SK-N-SH treated with all-trans-retinoic acid at 6 μM for 48 hours (cell line): ENCODE measurements at regions not wholly inside any gene's neighbourhood (a gene's known extent, or its start where the extent isn't known, plus 50 kb on each side); places are given as distances from the start of the nearest gene placed in this dataset.
"Not testable (repeated sequence)": the region's sequence is repeated elsewhere in the genome, so short reads cannot be mapped to it uniquely, and the experiment has no call there.

Experiments used
- ATAC-seq: fragments of 200-7000 bp; cut with Tn5 transposase; 3 replicates; pipeline ENCODE4 v1.9.1; 2020; ENCODE audit warnings: mild to moderate bottlenecking, moderate library complexity
- ARNTL ChIP-seq: fragments of 450-650 bp; formaldehyde crosslinking; IDR thresholded peaks from 2 replicates; pipeline ENCODE4 v1.5.0; 2020; ENCODE audit warnings: low read depth, mild to moderate bottlenecking, moderate library complexity, borderline replicate concordance
- CREB5 ChIP-seq: fragments of 250-450 bp; sonication (Bioruptor Pico); IDR thresholded peaks from 2 replicates; pipeline ENCODE4 v1.5.1; 2020; ENCODE audit warnings: low read depth, mild to moderate bottlenecking, moderate library complexity
- CSDC2 ChIP-seq: fragments of 250-450 bp; sonication (Bioruptor Pico); IDR thresholded peaks from 2 replicates; pipeline ENCODE4 v1.5.0; 2020; ENCODE audit warnings: mild to moderate bottlenecking, moderate library complexity
- CSRNP3 ChIP-seq: fragments of 250-450 bp; sonication (Bioruptor Pico); IDR thresholded peaks from 2 replicates; pipeline ENCODE4 v1.5.1; 2021; ENCODE audit warnings: mild to moderate bottlenecking, moderate library complexity
- ESRRG ChIP-seq: fragments of 250-450 bp; sonication (Bioruptor Pico); IDR thresholded peaks from 2 replicates; pipeline ENCODE4 v1.6.1; 2021; ENCODE audit warnings: mild to moderate bottlenecking
- GLIS3 ChIP-seq: fragments of 250-450 bp; sonication (Bioruptor Pico); IDR thresholded peaks from 2 replicates; pipeline ENCODE4 v1.5.0; 2020; ENCODE audit warnings: mild to moderate bottlenecking, moderate library complexity
- ISL1 ChIP-seq: fragments of 250-450 bp; sonication (Bioruptor Pico); IDR thresholded peaks from 2 replicates; pipeline ENCODE4 v2.1.2; 2022; ENCODE audit warnings: mild to moderate bottlenecking, moderate library complexity
- PATZ1 ChIP-seq: fragments of 250-450 bp; sonication (Bioruptor Pico); IDR thresholded peaks from 2 replicates; pipeline ENCODE4 v1.8.0; 2020; ENCODE audit warnings: mild to moderate bottlenecking, moderate library complexity, borderline replicate concordance
- POU6F1 ChIP-seq: fragments of 250-450 bp; sonication (Bioruptor Pico); IDR thresholded peaks from 2 replicates; pipeline ENCODE4 v1.8.0; 2021; ENCODE audit warnings: low read depth, mild to moderate bottlenecking, moderate library complexity, borderline replicate concordance
- RARB ChIP-seq: fragments of 250-450 bp; sonication (Bioruptor Pico); IDR thresholded peaks from 2 replicates; pipeline ENCODE4 v1.8.0; 2021; ENCODE audit warnings: mild to moderate bottlenecking, moderate library complexity
- SNAI2 ChIP-seq: fragments of 250-450 bp; sonication (Bioruptor Pico); IDR thresholded peaks from 2 replicates; pipeline ENCODE4 v1.5.0; 2020; ENCODE audit warnings: mild to moderate bottlenecking, moderate library complexity
- TCF4 ChIP-seq: fragments of 250-450 bp; sonication (Bioruptor Pico); IDR thresholded peaks from 2 replicates; pipeline ENCODE4 v1.8.0; 2021; ENCODE audit warnings: mild to moderate bottlenecking, moderate library complexity, borderline replicate concordance
- TOX ChIP-seq: fragments of 250-450 bp; sonication (Bioruptor Pico); IDR thresholded peaks from 2 replicates; pipeline ENCODE4 v1.8.0; 2021; ENCODE audit warnings: mild to moderate bottlenecking, moderate library complexity, borderline replicate concordance
- TSHZ2 ChIP-seq: fragments of 250-450 bp; sonication (Bioruptor Pico); IDR thresholded peaks from 2 replicates; pipeline ENCODE4 v1.5.0; 2020; ENCODE audit warnings: mild to moderate bottlenecking, moderate library complexity
- ZC3H10 ChIP-seq: fragments of 250-450 bp; sonication (Bioruptor Pico); IDR thresholded peaks from 2 replicates; pipeline ENCODE4 v1.5.1; 2021; ENCODE audit warnings: mild to moderate bottlenecking, moderate library complexity
- ZFP3 ChIP-seq: fragments of 250-450 bp; sonication (Bioruptor Pico); IDR thresholded peaks from 2 replicates; pipeline ENCODE4 v1.5.0; 2020; ENCODE audit warnings: mild to moderate bottlenecking, moderate library complexity
- ZFP30 ChIP-seq: fragments of 450-650 bp; formaldehyde crosslinking; IDR thresholded peaks from 2 replicates; pipeline ENCODE4 v1.5.0; 2022; ENCODE audit warnings: mild to moderate bottlenecking, moderate library complexity
- ZNF8 ChIP-seq: fragments of 450-650 bp; formaldehyde crosslinking; IDR thresholded peaks from 2 replicates; pipeline ENCODE4 v1.5.0; 2020; ENCODE audit warnings: mild to moderate bottlenecking, moderate library complexity

- no peak for TF ChIP-seq CREB5 (CRISPR knock-in tag)
- TF ChIP-seq RARB (CRISPR knock-in tag) = no peak
Observed at GRCh38 chr2:40027968-40028367, 248.9 kb upstream of the THUMPD2 start (continued).

GRCh38 chr2:40025276-40025675 is 246.2 kb upstream of the THUMPD2 start:
- not testable (repeated sequence) for ATAC-seq

GRCh38 chr2:40020997-40021396 is 241.9 kb upstream of the THUMPD2 start:
- no peak for ATAC-seq
- no peak for TF ChIP-seq ZFP3
- TF ChIP-seq ZNF8 (CRISPR knock-in tag) = no peak
- no peak for TF ChIP-seq ESRRG (CRISPR knock-in tag)
- TF ChIP-seq ZFP30 (CRISPR knock-in tag) = no peak
- no peak for TF ChIP-seq TCF4 (CRISPR knock-in tag)
- no peak for TF ChIP-seq TOX
- TF ChIP-seq ARNTL (CRISPR knock-in tag) = no peak
- TF ChIP-seq PATZ1 (CRISPR knock-in tag) = no peak
- no peak for TF ChIP-seq ZC3H10 (CRISPR knock-in tag)
- no peak for TF ChIP-seq ISL1 (CRISPR knock-in tag)
- TF ChIP-seq SNAI2 = no peak
- no peak for TF ChIP-seq CREB5 (CRISPR knock-in tag)
- TF ChIP-seq GLIS3 (CRISPR knock-in tag) = no peak
- no peak for TF ChIP-seq CSRNP3 (CRISPR knock-in tag)
- no peak for TF ChIP-seq CSDC2 (CRISPR knock-in tag)
- TF ChIP-seq RARB (CRISPR knock-in tag) = no peak
- TF ChIP-seq TSHZ2 = no peak
- TF ChIP-seq POU6F1 (CRISPR knock-in tag) = no peak
